GM18870 (cell line): ENCODE measurements at regions not wholly inside any gene's neighbourhood (a gene's known extent, or its start where the extent isn't known, plus 50 kb on each side); places are given as distances from the start of the nearest gene placed in this dataset.
"Not testable (repeated sequence)": the region's sequence is repeated elsewhere in the genome, so short reads cannot be mapped to it uniquely, and the experiment has no call there.

Experiments
- ATAC-seq: cut with Tn5 transposase; IDR thresholded peaks from one replicate; pipeline ENCODE4 v1.9.1; 2021; ENCODE audit warnings: moderate library complexity; ENCODE audit not compliant: unreplicated experiment

DNA sequence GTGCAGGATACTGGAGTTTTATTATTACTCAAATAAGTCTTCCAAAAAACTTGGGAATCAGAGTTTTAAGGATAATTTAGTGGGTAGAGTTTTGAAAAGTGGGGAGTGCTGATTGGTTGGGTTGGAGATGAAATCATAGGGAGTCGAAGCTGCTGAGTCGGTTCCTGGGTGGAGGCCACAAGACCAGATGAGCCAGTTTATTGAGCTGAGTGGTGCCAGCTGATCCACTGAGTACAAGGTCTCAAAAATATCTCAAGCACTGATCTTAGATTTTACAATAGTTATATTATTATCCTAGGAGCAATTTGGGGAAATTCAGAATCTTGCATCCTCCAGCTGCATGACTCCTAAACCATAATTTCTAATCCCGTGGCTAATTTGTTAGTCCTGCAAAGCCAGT is 804.9 kb upstream of the SEMA6A start:
- no peak for ATAC-seq

GRCh38 chr5:117376748-117377147 is 802.1 kb upstream of the SEMA6A start:
- ATAC-seq = no peak

- ATAC-seq = no peak
These were observed 785.3 kb upstream of the SEMA6A start for GRCh38 chr5:117359895-117360294.

GRCh38 chr5:117357886-117358285 is 783.3 kb upstream of the SEMA6A start:
- ATAC-seq = no peak

GRCh38 chr5:117347280-117347679 is 772.7 kb upstream of the SEMA6A start:
- no peak for ATAC-seq

GRCh38 chr5:117343726-117344125 is 769.1 kb upstream of the SEMA6A start:
- not testable (repeated sequence) for ATAC-seq

DNA sequence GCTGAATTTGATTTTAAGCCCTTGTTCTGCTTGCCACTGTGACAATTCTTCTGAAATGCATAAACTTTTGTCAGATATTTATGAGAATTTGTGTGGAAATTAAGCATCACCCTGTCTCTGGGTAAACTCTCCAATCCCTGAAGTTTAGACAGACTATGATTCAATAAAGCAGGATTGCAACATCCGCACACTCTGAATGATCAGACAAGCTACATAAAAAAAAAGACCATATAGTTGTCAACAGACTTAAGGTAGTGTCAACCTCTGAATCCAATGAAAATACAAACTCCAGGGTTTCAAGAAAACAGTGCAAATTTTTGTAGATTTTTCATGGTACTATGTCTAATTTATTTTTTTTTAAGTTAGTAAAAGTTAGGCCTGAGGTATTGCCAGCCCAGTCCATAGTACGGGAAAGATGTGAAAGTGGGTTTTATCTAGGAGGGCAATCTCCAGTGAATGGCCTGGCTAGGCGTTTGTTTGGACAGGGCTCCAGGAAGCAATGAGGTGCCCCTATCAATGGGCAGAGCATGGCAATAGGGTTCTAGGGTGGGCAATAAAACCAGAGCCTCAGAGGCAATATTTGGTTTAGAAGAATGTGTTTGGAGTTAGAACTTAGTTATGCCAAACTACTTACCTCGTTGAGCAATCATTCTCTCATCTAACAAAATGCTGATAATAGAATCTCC is 762.6 kb upstream of the SEMA6A start:
- no peak for ATAC-seq

DNA sequence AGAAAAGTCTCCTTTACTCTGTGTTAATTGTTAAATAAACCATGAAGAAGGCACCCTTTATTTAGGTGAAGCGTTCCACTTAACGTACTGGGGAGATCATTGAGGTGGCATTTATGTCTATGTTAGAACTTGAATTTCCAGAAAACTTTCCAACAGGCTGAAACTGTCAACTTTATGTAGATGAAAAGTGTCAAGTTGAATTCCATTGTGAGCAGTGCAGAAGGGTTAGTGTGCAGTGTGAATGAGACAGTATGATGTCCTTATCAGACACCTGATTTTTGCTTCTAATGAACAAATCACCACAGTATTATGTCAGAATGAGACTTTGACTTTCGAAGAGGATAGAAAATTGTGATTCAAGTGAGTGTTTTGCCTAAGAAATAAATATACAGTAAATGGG is 761.6 kb upstream of the SEMA6A start:
- no peak for ATAC-seq

- no peak for ATAC-seq
These were observed 758.4 kb upstream of the SEMA6A start for GRCh38 chr5:117333011-117333410.

DNA sequence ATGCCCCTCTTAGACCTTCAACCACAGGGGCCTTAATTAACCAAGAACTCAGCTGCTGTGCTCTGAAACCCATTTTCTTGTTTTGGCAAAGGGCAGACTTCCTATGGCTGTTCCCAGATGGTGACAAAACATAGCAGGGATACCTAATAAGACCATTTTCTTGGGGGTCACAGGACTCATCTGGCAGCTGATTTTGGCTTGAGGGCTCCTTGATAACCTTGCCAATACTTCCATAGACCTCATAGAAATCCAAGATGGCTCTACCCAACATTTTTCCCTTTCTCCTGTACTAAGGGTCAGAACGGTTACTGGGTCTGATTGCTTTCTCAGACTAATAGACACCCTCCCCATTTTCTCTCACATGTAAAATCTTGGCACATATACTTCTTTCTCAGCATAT is 757.7 kb upstream of the SEMA6A start:
- ATAC-seq = no peak

DNA sequence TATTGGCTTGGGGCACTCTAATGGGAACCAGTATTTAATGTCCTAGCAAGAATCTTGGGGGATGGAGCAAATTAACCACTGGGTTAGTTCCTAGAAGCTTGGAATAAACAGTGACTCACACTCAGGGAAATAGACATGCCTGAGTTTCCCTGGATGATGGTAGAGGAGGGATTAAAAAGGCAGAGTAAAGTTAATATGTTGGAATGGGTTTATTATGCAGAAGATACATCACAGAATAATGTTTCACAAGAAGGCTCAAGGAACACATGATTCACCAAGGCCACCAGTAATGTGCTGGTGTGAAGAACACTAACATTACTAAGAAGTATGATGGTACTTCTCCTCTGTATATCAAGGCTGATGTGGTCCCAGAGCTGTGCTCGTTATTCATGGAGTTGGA is 752.9 kb upstream of the SEMA6A start:
- ATAC-seq = no peak

GRCh38 chr5:117326997-117327396 is 752.4 kb upstream of the SEMA6A start:
- no peak for ATAC-seq

DNA sequence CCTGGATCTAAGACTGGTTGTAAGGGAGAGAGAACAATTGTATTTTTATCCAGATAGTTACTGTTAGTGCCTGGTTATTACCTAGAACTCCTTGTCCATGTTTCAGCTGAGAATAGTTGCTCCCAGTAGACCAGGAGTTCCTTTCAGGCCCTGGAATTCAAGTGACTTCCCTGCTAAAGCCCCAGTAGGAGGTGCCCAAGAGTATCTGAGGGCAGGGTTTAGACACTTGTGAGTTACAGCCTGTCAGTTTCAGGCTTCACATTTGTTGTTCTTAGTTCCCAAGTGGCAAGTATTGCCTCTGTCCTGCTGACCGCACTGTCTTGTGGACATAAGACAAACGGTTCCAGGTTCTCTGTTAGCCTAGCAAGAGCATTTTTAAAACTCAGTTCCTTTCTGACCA is 743.9 kb upstream of the SEMA6A start:
- no peak for ATAC-seq

- ATAC-seq = no peak
These were observed 740.5 kb upstream of the SEMA6A start for GRCh38 chr5:117315170-117315569.

DNA sequence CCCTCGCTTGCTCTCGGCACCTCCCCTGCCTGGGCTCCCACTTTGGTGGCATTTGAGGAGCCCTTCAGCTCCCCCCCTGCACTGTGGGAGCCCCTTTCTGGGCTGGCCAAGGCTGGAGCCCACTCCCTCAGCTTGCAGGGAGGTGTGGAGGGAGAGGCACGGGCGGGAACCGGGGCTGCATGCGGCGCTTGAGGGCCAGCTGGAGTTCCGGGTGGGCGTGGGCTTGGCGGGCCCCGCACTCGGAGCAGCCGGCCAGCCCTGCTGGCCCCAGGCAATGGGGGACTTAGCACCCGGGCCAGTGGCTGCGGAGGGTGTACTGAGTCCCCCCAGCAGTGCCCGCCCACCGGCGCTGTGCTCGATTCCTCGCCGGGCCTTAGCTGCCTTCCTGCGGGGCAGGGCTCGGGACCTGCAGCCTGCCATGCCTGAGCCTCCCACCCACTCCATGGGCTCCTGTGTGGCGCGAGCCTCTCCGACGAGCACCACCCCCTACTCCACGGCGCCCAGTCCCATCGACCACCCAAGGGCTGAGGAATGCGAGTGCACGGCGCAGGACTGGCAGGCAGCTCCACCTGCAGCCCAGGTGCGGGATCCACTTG is 730.0 kb upstream of the SEMA6A start:
- ATAC-seq = not testable (repeated sequence)

- no peak for ATAC-seq
These were observed 728.3 kb upstream of the SEMA6A start for GRCh38 chr5:117302949-117303348.

DNA sequence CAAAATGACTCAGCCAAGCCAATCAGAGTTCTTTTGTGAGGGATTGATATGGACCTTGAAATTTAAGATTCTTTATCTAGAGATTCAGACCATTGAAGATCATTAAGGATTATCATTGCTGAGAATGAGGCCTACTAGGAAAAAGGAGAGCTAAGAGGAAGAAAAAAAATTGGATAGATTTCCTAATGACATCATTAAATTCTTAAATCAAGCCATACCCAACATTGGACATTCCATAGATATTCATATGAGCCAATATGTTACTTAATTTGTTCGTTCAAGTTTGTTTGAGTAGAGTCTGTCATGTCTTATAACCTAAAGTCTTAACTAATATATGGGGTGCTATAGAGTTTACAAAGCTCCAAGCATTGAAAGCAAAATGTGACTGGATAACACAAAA is 727.9 kb upstream of the SEMA6A start:
- no peak for ATAC-seq

GRCh38 chr5:117299936-117300328 is 725.3 kb upstream of the SEMA6A start:
- ATAC-seq = no peak

DNA sequence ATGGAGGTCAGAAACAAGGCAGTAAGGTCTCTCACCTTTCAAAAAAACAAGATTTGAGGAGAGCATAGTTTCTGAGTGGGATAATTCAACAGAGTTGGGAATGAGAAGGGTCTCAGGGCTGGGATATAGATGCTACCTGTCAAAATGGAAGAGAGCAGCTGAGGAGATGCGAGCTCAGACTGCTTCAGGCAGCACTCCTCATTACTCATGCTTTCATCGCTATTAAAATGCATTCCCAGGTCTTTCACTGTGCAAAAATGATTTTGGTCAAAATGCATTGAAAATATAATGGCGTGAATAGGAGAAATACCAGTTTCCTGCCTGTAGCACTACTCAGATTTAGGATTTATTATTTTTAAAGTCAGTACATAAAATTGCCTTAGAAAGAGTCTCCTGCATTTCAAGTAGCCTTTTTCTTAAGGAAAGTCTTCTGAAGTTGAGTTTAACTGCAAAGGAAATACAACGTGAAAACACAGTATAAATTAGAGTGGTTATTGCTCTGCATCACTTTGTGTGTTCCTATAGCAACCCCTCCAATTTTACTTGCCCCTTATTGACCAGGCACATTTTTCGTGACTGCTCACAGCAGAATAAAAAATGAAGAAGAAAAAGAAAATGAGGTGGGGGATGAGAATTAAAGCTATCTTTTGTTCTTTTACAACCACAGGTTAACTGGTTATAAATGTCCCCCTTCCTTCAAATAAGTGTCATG is 724.8 kb upstream of the SEMA6A start:
- ATAC-seq = no peak

- ATAC-seq = no peak
These were observed 722.2 kb upstream of the SEMA6A start for GRCh38 chr5:117296872-117297271.

DNA sequence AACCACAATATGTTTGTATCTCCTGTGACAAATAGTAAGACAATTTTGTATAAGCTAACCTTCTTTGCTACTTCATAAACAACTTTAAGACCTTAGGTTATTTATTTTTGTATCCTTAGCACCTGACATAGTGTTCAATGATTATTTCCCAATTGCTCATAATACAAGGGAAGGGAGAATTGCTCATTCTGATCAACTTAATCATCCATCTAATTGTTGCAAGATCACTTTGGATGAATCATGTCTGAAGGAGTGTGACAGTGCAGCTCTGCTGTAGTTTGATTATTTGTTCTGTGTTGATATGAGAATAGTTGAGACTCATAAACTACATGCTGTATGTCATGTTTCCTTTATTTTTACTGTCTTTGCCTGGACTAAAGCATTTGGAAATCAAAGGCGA is 721.3 kb upstream of the SEMA6A start:
- no peak for ATAC-seq

DNA sequence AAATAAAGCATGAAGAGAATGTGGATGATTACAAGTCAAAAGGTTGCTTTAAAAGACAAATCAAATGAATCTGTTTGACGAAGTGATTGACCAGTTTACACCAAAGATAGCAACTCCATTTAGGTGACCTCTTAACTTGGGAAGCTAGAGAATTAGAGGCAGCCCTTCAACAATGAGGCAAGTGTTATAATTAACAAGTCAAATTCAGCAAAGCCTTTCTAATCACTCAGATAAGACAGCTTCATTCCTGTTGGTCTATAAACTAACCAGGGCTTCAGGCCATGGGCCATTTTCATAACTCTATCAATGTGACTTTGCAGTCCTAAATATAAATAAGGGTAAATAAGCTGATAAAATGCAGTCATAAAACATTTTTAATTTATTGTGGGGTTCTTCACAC is 712.2 kb upstream of the SEMA6A start:
- no peak for ATAC-seq
